Stimulated activated CD8-positive, alpha-beta memory T cell treated with anti-CD3 and anti-CD28 coated beads, Interleukin-12 subunit alpha, Interleukin-12 subunit beta, amount 100 ng/mL, for 1 hour (primary cell): ENCODE measurements at regions not wholly inside any gene's neighbourhood (a gene's known extent, or its start where the extent isn't known, plus 50 kb on each side); places are given as distances from the start of the nearest gene placed in this dataset.

ENCODE experiments used
- DNase-seq: peaks from one replicate; pipeline ENCODE4 v3.0.0-alpha.2; 2020; ENCODE audit warnings: low read depth

DNA sequence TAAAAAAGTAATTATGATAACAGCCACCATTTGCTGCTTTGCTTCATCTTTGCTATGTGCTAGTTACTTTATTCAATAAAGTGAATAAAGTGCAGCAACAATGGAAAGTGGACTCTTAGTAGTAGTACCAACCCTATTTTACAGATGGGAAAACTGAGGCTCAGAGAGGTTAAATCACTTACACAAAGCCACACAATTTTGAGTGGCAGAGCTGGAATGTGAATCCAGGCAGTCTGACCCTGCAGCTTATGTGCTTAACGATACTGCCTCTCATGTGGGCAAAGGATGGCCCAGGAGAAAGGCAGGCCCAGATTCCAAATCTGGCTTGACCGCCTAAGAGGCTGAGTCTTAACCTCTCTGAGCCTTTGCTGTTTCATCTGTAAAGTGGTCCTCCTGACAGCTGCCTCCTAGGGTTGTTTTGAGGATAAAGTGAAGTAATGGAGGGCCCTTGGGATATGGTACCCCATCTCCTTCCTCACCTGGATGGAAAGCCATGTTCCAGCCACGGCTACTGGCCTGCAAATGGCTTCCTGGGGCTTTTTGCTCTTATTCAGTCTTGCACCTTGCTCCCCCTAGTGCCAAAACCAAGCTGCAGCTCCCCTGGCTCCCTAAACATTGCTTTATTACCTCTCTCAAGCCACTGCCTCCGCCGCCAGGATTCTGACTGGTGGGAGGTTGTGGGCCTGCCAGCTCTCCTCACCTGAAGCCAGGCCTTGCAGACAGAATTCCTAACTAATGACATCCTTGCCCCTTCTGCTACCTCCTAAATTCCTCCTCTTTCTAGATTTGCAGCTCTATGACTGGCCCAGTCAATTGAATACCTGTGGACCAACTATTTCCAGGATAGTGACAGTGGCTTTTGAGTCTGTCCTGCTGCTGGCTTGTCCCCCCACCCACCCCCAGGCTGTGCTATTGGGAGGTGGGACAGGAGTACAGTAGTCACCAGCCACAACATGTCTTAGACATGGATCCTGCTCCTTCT, 283.3 kb upstream of the PWP1 start:
- DNase-seq, result peak; percentile 31

DNA sequence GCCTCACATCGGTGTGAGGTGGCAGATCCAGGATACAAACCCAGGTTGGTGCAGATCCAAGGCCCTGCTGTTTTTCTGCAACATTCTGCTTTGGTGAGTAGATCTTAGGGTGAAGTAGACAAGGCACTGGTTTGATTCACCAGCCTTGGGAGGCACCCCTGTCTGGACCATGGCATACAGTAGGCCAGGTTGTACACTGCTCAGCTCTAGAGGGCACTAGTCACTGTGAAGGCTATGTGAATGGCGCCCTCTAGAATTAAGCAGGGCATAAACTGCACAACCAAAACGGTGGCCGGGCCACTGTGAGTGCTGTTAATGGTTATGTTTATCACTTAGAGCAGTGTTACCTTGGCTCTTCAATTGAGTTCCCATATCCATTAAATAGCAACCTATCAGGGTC, 280.6 kb upstream of the PWP1 start:
- no peak for DNase-seq

DNA sequence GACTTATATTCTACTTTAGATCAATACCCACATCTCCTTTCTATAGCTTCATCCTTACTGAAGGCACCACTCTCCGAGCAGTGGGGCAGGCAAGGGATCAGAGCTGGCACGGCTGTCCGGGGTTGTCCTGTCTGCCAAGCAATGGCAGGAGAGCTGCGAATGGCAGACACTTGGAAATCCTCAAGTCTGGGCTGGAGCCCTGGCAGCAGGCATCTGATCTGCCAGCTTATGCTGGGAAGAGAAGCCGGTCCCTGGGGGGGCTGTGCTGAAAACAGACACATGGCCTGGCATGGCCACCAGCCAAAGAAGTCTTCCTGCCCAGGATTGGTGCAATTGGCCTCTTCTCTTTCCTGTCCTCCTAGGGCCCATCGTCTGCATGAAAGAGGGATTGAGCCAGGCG, 280.2 kb upstream of the PWP1 start:
- DNase-seq, result no peak

DNA sequence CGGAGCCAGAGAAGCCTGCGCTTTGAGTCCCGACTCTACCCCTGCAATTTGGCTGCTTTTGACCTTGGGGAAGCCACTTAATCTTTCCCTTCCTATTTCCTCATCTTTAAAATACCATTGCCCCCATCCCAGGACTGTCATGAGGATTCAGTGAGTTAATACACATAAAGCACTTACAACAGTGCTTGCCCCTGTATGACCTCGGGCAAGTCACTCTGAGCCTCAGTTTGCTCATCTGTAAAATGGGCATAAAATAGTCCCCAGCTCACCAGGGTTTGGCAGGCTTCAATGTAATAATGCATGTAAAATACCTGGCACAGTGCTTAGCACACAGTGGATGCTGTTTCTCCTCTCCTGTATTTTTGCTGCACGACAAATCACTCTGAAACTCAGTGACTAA, 278.7 kb upstream of the PWP1 start:
- no peak for DNase-seq

DNA sequence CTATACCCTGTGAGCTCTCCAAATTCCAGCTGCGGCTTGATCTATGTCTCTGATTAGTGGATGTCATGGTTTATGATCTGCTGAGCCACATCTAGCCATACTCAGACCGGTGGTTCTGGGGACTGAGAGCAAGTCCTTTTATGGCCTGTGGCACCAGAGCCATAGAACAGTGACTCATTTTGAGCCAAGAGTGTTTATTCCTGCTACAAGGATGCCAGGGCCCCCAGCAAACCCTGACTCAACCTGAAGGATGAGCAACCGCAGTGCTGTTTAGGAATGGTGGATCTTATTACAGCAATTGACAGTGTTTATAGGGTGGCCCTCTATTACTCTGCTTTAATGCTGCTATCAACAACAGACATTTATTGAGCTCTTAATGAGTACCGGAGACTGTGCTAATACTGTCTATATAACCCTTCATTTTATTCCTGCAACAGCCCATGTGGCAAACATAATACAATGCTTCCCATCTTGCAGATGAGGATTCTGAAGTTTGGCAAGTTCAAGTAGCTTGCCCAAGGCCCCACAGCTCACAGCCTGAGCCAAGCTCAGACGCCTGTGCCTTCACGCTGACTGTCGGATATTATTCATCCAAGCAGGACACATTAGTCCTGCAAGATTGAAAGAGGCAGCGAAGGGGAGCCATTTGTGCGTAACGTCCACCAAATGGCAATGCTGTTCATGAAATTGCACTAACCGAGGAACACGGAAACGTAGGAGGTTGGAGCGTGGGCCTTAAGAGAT, 273.6 kb upstream of the PWP1 start:
- DNase-seq, result no peak

DNA sequence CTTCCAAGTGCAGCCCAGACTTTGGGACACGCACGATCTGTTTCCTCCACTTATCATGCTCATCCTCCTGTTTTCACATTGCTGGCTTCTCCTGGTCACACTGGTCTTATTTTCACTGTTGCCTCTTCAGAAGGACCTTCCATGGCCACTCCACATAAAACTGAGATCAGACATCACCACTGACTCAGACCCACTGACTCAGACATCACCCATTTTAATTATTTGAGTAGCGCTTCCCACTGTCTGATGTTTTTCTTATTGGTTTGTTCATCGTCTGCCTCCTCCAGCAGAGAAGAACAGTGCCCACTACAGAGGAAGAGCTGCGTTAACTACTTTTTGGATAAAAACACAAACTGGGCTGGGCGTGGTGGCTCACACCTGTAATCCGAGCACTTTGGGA, 270.5 kb upstream of the PWP1 start:
- DNase-seq, result no peak

DNA sequence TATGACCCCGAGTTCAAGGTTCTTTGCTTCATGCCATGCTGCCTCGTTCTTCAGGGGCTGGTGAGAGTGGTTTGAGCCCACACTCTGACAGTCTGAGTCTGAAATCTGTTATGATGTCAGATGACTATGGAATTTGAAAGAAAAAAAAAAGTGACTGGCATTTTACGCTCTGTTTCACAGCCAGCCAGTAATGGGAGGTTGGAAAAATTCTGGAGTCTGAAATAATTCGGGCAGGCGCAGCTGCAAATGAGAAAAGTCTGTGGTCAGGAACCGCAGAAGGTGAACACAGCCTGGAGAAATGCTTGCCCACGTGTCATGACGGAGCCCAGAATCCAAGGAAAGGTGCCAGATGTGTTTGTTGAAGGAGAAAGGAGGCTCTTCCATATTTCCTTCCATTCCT, 269.8 kb upstream of the PWP1 start:
- no peak for DNase-seq

DNA sequence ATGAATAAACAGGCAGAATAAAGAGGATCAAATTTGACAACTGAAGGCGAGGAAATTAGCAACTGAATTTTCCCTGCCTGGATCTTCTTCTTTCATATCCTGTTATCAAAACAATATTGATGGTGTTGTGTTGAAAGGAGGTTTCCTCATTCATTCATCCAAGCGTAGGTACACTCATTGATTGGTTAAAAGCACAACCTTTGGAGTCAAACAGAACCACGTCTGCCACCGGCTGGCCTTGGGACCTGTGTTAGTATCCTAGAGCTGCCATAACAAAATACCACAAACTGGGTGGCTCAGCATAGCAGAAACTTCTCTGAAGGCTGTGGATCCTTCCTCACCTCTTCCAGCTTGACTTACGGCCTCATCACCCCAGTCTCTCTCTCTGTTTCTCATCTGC, 268.6 kb upstream of the PWP1 start:
- DNase-seq, result no peak

DNA sequence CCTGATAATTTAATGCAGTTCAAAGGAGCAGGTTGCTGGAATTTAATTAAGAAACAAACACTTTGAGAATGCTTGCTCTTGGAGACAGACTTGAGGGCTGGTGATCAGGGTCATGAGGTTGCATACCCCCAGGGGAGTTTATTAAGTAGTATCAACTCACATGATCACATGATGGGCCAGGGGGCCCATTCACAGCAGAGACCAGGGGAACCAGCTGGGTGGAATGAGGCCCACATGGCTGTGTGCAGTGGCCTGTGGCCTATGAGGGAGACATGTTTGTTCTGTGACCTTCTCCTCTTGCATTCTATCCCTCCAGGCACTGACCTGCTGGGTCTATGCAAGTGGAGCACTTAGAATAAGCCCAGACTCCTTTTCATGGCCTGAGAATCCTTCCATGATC, 266.6 kb upstream of the PWP1 start:
- DNase-seq, result no peak

DNA sequence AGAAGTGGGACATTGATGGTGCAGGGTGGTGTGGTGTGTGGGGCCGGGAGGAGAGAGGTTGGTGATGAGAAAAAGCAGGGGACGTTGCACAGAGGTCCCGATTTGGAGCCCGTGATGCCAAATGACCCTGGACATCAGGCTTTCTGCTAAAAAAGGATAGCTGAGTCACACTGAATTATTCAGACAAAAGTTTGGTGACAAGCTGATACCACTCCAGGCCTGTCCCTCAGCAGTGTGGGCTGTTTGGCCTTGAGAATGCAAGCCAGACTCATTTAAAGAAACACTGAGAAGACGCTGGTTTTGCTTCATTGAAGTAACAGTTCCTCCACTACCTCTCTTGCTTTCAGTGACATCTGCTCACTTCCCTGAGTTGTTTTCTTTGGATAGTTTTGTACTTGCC, 262.1 kb upstream of the PWP1 start:
- DNase-seq, result no peak

DNA sequence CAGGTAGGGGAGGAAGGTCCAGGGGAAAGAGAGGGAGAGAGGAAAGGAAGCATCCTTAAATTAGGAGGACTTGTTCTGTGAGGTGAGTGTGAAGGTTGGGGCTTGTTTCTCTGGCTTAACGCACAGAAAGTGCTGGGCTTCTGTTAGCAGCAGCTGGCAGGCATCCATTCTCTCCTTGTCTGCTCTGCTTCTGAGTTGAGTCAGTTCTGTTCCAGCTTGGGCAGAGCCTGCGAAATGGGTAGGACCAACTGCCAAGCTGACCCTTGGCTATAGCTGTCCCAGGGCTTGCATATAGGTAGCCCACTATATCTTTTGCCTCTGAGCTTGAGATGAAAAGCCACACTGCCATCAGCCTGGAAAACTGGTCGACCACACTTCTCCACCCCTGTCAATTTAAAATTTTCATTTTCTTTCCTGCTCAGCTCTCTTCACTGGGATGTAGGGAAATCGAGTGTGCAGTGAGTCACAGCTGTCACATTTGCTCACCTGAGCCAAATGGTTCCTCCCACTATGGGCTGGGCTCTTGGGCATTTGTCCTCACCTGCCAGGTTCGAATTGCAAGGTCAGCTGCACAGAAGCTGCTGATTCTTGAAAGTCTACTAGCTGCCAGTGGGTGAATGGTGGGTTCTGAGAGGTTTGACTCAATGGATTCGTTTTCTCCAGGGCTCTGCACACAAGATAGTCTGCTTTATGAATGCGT, 256.4 kb upstream of the PWP1 start:
- DNase-seq, result no peak

DNA sequence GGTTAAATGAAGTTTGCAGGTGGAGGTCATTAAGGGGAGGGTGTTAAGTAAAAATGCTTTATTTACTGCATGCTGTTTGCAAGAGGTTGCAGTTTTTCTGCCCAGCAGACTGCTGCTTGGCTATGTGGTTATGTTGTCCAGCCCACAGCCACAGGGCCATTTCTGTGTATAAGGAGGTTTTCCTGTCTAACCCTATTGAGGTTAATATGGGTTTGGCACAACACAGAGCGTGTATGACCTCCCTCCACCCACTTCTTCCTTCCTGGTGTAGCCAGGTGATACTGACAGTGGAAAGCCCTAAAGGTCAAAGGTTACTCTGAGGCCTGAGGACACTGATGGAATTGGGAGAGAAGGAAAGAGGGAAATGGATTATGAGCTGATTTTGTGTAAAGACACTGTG, 253.7 kb upstream of the PWP1 start:
- DNase-seq, result no peak

DNA sequence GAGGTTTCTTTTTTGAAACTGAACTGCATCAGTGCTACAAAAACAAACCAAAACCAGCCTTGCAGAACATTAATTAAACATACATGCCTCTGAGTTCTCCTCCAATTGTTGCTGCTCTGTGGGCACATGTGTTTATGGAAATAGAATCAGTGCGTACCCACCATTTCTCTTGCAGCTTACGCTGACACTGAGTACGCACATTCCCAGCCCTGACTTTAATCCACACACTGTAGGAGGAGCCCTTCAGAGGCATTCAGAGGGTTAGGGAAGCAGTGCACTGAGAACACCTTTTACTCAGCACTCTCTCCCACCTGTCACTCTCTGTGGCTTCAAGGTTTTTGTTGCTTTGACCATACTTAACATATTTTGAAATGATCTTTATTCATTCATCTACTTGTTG, 250.5 kb upstream of the PWP1 start:
- DNase-seq, result no peak

DNA sequence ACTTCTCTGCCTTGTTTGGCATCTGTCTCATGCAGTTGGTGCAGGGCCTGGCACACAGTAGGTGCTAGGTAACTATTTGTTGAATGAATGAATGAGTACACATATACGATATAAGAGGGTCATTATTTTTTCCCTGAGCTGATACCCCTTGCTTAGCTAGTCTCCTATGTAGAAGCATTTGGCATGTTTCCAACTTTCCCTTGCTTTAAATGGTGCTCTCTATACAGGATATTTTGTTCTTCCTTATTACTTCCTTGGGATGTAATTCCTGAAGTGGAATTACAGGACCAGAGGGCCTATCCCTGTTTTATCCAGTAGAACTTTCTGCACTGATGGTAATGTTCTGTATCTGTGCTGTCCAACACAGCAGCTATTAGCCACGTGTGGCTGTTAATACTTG, 250.1 kb upstream of the PWP1 start:
- no peak for DNase-seq

DNA sequence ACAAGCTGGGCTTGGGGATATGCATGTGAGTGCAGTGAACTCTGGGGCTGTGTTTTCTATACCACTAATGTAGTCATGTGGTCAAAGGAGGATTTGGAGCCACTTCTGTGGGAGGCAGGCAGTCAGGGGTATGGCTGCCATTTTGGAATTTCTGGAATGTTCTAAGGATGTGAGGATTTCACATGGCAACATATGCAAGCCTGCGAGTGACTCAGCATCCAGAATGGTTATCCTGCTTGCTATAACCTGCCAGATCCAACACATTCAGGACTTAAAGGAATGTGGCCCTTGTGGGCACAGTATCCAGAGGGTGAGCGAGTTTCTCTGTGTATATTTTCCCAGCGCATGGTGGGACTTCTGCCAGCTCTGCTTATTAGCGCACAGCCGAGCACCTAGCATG, 249.2 kb upstream of the PWP1 start:
- no peak for DNase-seq

DNA sequence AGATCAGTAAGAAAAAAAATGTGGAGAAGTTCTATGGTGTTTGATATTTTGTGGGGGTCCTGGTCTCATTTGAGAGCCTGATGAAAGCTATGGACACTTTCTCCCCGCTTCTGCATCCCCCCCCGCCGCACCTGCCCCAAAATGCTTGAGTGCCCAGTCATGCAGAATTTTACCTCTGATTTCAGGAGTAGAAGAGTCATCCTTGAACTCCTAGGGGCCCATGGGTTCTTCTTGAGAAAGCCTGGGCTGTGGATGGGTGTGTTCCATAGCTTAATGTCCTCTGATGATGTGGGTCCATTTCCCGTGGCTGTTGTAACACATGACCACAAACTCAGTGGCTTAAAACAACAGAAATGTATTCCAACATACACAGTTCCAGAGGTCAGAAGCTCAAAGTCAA, 248.8 kb upstream of the PWP1 start:
- DNase-seq, result no peak

DNA sequence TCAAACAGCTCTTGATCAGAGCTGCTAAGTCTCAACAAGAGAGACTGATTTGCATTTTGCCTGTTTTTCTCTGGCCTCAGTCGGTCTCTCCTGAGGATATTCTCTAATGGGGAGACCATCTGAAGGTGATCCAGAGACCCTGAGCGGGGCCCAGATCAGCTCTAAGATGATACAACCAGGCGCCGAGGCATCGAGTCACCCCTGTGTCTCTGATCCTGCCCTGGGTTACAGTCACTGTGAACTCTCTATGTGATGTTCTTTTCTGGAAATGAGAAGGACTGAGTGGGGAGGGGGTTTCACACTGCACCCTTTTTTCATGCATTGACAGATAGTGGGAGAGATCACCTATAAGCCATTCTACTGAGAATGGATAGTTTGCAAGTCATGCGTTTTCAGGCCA, 247.6 kb upstream of the PWP1 start:
- DNase-seq, result no peak

DNA sequence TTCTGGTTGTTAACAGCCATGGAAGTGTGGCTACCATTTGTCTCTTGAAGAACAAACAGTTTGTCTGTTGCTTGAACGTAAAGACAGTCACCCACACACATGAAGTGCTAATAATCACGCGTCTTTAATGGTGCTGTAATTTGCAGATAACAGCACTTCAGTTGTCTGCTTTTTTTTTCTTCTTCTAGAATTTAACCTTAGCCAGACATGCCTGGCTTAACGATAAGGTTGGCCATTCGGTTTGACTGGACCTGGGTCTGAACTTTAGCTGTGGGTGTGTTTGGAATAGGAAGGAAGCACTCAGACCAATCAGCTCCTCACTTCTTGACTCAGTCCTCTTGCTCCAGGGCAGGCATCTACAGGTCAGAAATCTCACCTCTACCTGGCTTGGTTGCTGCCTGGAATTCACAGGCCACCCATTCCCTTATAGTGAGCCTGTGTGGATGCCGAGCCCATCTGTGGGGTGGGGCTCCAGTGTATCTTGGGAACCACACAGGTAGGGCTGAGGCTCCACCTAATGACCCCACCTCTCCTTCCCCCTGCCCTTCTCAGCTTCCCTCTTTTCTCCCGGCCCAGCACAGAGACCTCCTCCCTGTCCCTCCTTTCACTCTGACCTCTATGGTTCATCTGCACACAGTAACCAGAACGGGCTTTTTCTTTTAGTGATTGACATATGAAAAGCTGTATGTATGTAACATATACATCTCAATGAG, 246.4 kb upstream of the PWP1 start:
- no peak for DNase-seq

DNA sequence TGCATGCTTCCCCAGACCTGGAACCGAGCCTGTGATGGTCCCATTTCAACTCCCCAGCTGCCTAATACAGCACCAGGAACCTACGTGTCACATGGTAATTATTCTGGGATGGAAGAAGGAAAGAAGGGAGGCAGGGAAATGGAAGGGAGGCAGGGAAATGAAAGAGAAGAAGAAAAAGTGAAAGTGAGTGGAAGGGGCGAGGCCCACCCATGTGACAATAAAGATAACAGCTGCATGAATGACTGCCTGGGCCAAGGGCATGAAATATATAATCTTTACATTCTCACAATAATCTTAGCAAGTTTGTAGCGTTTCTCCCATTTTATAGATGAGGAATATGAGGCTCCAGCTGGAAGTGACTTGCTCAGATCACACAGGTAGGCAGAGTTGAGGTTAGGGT, 245.0 kb upstream of the PWP1 start:
- no peak for DNase-seq

DNA sequence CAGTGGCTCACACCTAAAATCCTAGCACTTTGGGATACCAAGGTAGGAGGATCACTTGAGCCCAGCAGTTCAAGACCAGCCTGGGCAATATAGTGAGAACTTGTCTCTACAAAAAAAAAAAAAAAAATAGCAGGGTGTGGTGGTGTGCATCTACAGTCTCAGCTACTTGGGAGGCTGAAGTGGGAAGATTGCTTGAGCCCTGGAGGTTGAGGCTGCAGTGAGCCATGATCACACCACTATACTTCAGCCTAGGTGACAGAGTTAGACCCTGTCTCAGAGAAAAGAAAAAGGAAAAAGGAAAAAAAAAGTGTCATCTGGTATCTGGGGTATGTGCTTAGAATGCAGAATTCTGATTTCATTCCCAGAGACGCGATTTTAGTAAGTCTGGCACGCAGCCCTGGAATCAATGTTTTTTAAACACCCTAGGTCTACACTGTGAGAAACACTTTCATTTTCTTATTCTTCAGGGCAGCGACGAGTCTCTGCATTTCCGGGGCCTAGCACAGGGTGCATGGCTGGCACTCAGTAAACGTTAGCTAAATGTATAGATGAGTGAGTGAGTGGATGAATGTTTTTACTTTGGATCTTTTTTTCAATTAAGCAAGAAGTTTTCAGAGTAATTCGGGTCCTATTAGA, 243.8 kb upstream of the PWP1 start:
- DNase-seq, result no peak

DNA sequence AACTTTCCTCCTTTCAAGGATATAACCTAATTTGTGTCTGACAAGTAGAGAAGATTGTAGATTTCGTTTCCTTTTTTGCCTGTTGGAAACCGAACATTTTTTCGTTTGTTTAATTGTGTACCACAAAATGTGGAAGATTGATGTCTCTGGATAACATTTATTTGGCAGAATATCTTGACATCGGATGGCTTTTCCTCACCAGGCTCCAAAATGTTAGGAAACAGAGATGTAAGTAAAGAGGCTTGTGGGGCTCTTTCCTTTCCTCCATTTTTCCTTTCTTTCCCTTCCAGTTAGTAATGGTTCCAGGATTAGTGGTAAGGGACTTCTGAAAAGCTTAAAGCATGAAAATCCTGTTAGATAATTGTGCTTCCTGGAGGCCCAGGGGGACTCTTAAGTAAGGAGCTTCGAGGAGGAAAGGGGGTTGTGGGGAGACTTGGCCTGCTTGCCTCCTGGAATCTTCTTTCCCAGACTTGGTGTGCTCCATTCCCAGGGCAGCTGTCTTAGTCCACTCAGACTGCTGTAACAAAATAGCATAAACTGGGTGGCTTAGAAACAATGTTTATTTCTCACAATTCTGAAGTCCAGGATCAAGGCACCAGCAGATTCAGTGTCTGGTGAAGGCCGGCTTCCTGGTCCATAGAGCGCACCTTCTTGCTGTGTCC, 243.1 kb upstream of the PWP1 start:
- no peak for DNase-seq
